A673 (cell line): ENCODE measurements at regions not wholly inside any gene's neighbourhood (a gene's known extent, or its start where the extent isn't known, plus 50 kb on each side); places are given as distances from the start of the nearest gene placed in this dataset.

Experiments
- EZH2 ChIP-seq: fragments of 200-600 bp; sonication (generic); IDR thresholded peaks from 2 replicates; pipeline ENCODE4 v1.6.1; 2017; ENCODE audit warnings: borderline replicate concordance, low read depth, mild to moderate bottlenecking, mixed read lengths, antibody characterized with exemption, low read length; ENCODE audit not compliant: poor library complexity, severe bottlenecking
- TF ChIP-seq, protein P1 (sequence below): fragments of 300-800, 200-600 bp; sonication (generic); conservative IDR thresholded peaks from 2 replicates; pipeline ENCODE4 v1.5.1; 2017; ENCODE audit warnings: low read depth, mild to moderate bottlenecking, antibody characterized with exemption, low read length, moderate library complexity, mixed read lengths

DNA sequence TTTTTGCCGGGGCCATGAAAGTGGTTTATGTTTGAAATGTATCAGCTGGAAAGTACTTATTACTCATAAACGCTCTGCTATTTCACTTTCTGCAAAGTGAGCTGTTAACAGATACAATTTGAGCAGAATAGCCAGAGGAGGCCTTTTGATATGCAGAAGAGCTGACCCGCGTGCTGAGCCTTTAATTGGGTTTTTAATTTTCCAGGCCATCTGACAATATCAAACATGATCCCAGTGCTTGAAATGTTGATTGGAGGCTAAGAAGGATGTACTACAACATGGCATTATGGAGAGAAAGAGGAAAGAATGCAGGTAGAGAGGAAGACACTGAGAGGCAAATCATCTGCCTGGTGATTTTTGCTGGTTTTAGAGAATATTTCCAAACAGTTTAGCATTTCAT, 261.3 kb upstream of the MEIS2 start:
- TF ChIP-seq, protein P1, sequence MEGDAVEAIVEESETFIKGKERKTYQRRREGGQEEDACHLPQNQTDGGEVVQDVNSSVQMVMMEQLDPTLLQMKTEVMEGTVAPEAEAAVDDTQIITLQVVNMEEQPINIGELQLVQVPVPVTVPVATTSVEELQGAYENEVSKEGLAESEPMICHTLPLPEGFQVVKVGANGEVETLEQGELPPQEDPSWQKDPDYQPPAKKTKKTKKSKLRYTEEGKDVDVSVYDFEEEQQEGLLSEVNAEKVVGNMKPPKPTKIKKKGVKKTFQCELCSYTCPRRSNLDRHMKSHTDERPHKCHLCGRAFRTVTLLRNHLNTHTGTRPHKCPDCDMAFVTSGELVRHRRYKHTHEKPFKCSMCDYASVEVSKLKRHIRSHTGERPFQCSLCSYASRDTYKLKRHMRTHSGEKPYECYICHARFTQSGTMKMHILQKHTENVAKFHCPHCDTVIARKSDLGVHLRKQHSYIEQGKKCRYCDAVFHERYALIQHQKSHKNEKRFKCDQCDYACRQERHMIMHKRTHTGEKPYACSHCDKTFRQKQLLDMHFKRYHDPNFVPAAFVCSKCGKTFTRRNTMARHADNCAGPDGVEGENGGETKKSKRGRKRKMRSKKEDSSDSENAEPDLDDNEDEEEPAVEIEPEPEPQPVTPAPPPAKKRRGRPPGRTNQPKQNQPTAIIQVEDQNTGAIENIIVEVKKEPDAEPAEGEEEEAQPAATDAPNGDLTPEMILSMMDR = no peak
- no peak for TF ChIP-seq EZH2
